ENCODE measurements at regions not wholly inside any gene's neighbourhood (a gene's known extent, or its start where the extent isn't known, plus 50 kb on each side); places are given as distances from the start of the nearest gene placed in this dataset.

DNA sequence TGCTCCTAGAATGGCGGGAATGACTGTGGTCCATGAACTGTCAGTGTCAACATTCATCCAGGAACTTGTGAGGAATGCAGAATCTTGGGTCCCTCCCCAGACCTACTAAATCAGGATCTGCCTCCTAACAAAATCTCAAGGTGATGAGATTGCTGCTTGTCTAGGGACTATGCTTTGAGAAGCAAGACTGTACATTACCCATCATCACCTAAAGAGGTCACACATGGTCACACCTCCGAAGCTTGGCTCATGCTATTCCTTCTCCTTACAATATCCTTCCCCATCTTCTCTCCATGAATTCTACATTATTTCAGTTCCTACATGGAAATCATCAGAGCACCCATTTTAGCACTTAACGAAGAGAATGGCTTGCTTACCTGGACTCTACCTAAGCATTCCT, 102.3 kb upstream of the JARID2 start:
- no peak overlapping the region for H3K9ac ChIP-seq (ENCODE audit: insufficient read depth, low read depth, low read length)
- 41% methylated on average over 3 of the region's 3 CpGs for WGBS (ENCODE audit: low lambda C conversion rate)

DNA sequence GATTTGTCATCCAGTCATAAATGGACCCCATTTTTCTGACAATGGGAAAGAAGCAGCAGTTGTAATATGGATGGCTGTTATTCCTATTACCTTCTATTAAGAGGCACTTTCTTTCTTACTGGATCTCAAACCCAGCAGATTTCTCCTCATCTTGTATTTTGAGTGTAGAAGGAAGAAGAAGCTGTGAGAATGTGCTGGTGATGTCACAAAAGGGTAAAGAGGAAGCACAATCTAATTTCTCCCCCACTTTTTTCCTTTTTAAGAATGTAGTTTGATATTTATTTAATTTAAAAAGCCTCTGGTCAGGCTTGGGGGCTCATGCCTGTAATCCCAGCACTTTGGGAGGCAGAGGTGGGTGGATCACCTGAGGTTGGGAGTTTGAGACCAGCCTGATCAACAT, 100.0 kb upstream of the JARID2 start:
- TF ChIP-seq CHD4 (IDR thresholded peaks at IDR 0.05; ENCODE audit: borderline replicate concordance, low read length) (no peak), ZFP41 (CRISPR knock-in tag; IDR thresholded peaks at IDR 0.05; ENCODE audit: borderline replicate concordance) (no peak), NBN (conservative IDR thresholded peaks at IDR 0.05) (no peak), ELF4 (CRISPR knock-in tag; IDR thresholded peaks at IDR 0.05; ENCODE audit: borderline replicate concordance) (no peak), STAT5B (CRISPR knock-in tag; IDR thresholded peaks at IDR 0.05) (no peak), HMG20A (CRISPR knock-in tag; IDR thresholded peaks at IDR 0.05; ENCODE audit: borderline replicate concordance) (no peak)
- TF ChIP-seq, protein P1, sequence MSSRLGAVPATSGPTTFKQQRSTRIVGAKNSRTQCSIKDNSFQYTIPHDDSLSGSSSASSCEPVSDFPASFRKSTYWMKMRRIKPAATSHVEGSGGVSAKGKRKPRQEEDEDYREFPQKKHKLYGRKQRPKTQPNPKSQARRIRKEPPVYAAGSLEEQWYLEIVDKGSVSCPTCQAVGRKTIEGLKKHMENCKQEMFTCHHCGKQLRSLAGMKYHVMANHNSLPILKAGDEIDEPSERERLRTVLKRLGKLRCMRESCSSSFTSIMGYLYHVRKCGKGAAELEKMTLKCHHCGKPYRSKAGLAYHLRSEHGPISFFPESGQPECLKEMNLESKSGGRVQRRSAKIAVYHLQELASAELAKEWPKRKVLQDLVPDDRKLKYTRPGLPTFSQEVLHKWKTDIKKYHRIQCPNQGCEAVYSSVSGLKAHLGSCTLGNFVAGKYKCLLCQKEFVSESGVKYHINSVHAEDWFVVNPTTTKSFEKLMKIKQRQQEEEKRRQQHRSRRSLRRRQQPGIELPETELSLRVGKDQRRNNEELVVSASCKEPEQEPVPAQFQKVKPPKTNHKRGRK (CRISPR knock-in tag; IDR thresholded peaks at IDR 0.05) = no peak
- TF ChIP-seq, protein P2, sequence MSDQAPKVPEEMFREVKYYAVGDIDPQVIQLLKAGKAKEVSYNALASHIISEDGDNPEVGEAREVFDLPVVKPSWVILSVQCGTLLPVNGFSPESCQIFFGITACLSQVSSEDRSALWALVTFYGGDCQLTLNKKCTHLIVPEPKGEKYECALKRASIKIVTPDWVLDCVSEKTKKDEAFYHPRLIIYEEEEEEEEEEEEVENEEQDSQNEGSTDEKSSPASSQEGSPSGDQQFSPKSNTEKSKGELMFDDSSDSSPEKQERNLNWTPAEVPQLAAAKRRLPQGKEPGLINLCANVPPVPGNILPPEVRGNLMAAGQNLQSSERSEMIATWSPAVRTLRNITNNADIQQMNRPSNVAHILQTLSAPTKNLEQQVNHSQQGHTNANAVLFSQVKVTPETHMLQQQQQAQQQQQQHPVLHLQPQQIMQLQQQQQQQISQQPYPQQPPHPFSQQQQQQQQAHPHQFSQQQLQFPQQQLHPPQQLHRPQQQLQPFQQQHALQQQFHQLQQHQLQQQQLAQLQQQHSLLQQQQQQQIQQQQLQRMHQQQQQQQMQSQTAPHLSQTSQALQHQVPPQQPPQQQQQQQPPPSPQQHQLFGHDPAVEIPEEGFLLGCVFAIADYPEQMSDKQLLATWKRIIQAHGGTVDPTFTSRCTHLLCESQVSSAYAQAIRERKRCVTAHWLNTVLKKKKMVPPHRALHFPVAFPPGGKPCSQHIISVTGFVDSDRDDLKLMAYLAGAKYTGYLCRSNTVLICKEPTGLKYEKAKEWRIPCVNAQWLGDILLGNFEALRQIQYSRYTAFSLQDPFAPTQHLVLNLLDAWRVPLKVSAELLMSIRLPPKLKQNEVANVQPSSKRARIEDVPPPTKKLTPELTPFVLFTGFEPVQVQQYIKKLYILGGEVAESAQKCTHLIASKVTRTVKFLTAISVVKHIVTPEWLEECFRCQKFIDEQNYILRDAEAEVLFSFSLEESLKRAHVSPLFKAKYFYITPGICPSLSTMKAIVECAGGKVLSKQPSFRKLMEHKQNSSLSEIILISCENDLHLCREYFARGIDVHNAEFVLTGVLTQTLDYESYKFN (CRISPR knock-in tag; conservative IDR thresholded peaks at IDR 0.05) = no peak
- in situ Hi-C loops (cut with HindIII; ENCODE audit: extremely low pct_ligation_motif_present, low pct_unique_long_range_greater_than_20kb) = no loop called here

More for the DNA sequence above, 102.3 kb upstream of the JARID2 start:
- DNase-seq (ENCODE audit: low spot score) = no peak
- H3K36me3 ChIP-seq (replicated peaks in 1 of 2; ENCODE audit: control insufficient read depth in 1 of 2, insufficient read depth in 2 of 2, low read length in 2 of 2) = no peaks in the 10 kb centered on the region
- intact Hi-C loops (cut with micrococcal nuclease; ENCODE audit: unreplicated experiment) (no loop called here), in situ Hi-C loops (cut with HindIII; ENCODE audit: extremely low pct_ligation_motif_present, low pct_unique_long_range_greater_than_20kb) (no loop called here)
- H3K4me3 ChIP-seq (replicated peaks in 1 of 3; ENCODE audit: insufficient read depth in 1 of 3, low read depth in 2 of 3, low read length in 3 of 3) = no peak overlapping the region
- no peaks in the 10 kb centered on the region for H3K79me2 ChIP-seq (ENCODE audit: insufficient read depth, low read length)
- peaks cover 7% of the 10 kb centered on the region for H3K4me1 ChIP-seq (ENCODE audit: insufficient read depth, low read length)
- CTCF ChIA-PET (ENCODE audit: low intra/inter-chr PET ratio, low total read pairs) = no interaction called here
- FAIRE-seq = no peak
- POLR2A ChIA-PET = no interaction called here
- no TSS peak for BruUV-seq (replicated peaks)
- no peaks in the 10 kb centered on the region for H3K27me3 ChIP-seq (ENCODE audit: control insufficient read depth in 1 of 2, insufficient read depth in 2 of 2, low read length in 2 of 2)
- no peaks in the 10 kb centered on the region for H3K9me3 ChIP-seq (ENCODE audit: low read length)
- no peak for ATAC-seq
- H3K27ac ChIP-seq (ENCODE audit: extremely low read length, insufficient read depth, low read length) = no peak overlapping the region
- no peaks in the 10 kb centered on the region for H4K20me1 ChIP-seq (ENCODE audit: insufficient read depth, low read length)
- H2AFZ ChIP-seq (ENCODE audit: low read length) = no peak overlapping the region
- TF ChIP-seq MEIS2 (CRISPR knock-in tag; IDR thresholded peaks at IDR 0.05) (no peak), ZNF33B (CRISPR knock-in tag; IDR thresholded peaks at IDR 0.05) (no peak), ZNF720 (CRISPR knock-in tag; IDR thresholded peaks at IDR 0.05) (no peak), SP5 (CRISPR knock-in tag; IDR thresholded peaks at IDR 0.05; ENCODE audit: borderline replicate concordance, low read depth) (no peak), ZBTB1 (CRISPR knock-in tag; IDR thresholded peaks at IDR 0.05; ENCODE audit: borderline replicate concordance) (no peak), ZBTB21 (CRISPR knock-in tag; IDR thresholded peaks at IDR 0.05) (no peak), RBAK (CRISPR knock-in tag; IDR thresholded peaks at IDR 0.05) (no peak), ZNF432 (CRISPR knock-in tag; IDR thresholded peaks at IDR 0.05; ENCODE audit: borderline replicate concordance) (no peak)
- TF ChIP-seq, protein P3, sequence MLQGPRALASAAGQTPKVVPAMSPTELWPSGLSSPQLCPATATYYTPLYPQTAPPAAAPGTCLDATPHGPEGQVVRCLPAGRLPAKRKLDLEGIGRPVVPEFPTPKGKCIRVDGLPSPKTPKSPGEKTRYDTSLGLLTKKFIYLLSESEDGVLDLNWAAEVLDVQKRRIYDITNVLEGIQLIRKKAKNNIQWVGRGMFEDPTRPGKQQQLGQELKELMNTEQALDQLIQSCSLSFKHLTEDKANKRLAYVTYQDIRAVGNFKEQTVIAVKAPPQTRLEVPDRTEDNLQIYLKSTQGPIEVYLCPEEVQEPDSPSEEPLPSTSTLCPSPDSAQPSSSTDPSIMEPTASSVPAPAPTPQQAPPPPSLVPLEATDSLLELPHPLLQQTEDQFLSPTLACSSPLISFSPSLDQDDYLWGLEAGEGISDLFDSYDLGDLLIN (CRISPR knock-in tag; IDR thresholded peaks at IDR 0.05; ENCODE audit: borderline replicate concordance) = no peak
- TF ChIP-seq, protein P4, sequence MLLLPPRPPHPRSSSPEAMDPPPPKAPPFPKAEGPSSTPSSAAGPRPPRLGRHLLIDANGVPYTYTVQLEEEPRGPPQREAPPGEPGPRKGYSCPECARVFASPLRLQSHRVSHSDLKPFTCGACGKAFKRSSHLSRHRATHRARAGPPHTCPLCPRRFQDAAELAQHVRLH (CRISPR knock-in tag; IDR thresholded peaks at IDR 0.05; ENCODE audit: borderline replicate concordance, low read depth) = no peak
- no peak overlapping the region for H3K4me2 ChIP-seq (ENCODE audit: low read depth, low read length)

More for the DNA sequence above, 100.0 kb upstream of the JARID2 start:
- Histone ChIP-seq H3K27ac (ENCODE audit: extremely low read length, insufficient read depth, low read length) (no peak overlapping the region), H3K27me3 (ENCODE audit: control insufficient read depth in 1 of 2, insufficient read depth in 2 of 2, low read length in 2 of 2) (no peaks in the 10 kb centered on the region), H3K4me2 (ENCODE audit: low read depth, low read length) (no peak overlapping the region), H3K9ac (ENCODE audit: insufficient read depth, low read depth, low read length) (no peak overlapping the region), H3K9me3 (ENCODE audit: low read length) (no peaks in the 10 kb centered on the region), H4K20me1 (ENCODE audit: insufficient read depth, low read length) (no peaks in the 10 kb centered on the region), H3K4me1 (ENCODE audit: insufficient read depth, low read length) (peaks cover 12% of the 10 kb centered on the region), H2AFZ (ENCODE audit: low read length) (no peak overlapping the region), H3K36me3 (replicated peaks in 1 of 2; ENCODE audit: control insufficient read depth in 1 of 2, insufficient read depth in 2 of 2, low read length in 2 of 2) (no peaks in the 10 kb centered on the region), H3K4me3 (replicated peaks in 1 of 3; ENCODE audit: insufficient read depth in 1 of 3, low read depth in 2 of 3, low read length in 3 of 3) (no peak overlapping the region), H3K79me2 (ENCODE audit: insufficient read depth, low read length) (no peaks in the 10 kb centered on the region)
- FAIRE-seq (no peak), ATAC-seq (no peak), DNase-seq (ENCODE audit: low spot score) (no peak)
- intact Hi-C loops (cut with micrococcal nuclease; ENCODE audit: unreplicated experiment) = no loop called here
- POLR2A ChIA-PET = no interaction called here
- no TSS peak for BruUV-seq (replicated peaks)
- CTCF ChIA-PET (ENCODE audit: low intra/inter-chr PET ratio, low total read pairs) = no interaction called here

All from HepG2 (cell line).